ENCODE measurements at regions not wholly inside any gene's neighbourhood (a gene's known extent, or its start where the extent isn't known, plus 50 kb on each side); places are given as distances from the start of the nearest gene placed in this dataset.

GRCh38 chr15:100703032-100703578 lies 100.7 kb downstream of the ASB7 start:
- no peak for DNase-seq

- no peak for DNase-seq
Observed at GRCh38 chr15:100703671-100704070, 101.3 kb downstream of the ASB7 start.

GRCh38 chr15:100704281-100705055 lies 102.1 kb downstream of the ASB7 start:
- DNase-seq, result no peak

GRCh38 chr15:100705065-100705464 lies 102.7 kb downstream of the ASB7 start:
- DNase-seq, result no peak

- no peak for DNase-seq
Observed at GRCh38 chr15:100705841-100706240, 103.5 kb downstream of the ASB7 start.

- DNase-seq, result no peak
Observed at GRCh38 chr15:100707229-100707628, 104.8 kb downstream of the ASB7 start.

GRCh38 chr15:100708916-100709315 lies 106.5 kb downstream of the ASB7 start:
- no peak for DNase-seq

- no peak for DNase-seq
Observed at GRCh38 chr15:100710222-100710621, 107.8 kb downstream of the ASB7 start.

- no peak for DNase-seq
Observed at GRCh38 chr15:100710744-100711515, 108.5 kb downstream of the ASB7 start.

GRCh38 chr15:100711516-100712021 lies 109.2 kb downstream of the ASB7 start:
- no peak for DNase-seq

- no peak for DNase-seq
Observed at GRCh38 chr15:100712226-100712625, 109.8 kb downstream of the ASB7 start.

GRCh38 chr15:100713163-100713867 lies 110.9 kb downstream of the ASB7 start:
- DNase-seq, result no peak

- DNase-seq, result no peak
Observed at GRCh38 chr15:100714034-100714748, 111.8 kb downstream of the ASB7 start.

- peak; percentile 38 for DNase-seq
Observed at GRCh38 chr15:100714749-100715342, 112.5 kb downstream of the ASB7 start.

- DNase-seq, result no peak
Observed at GRCh38 chr15:100715571-100716455, 113.4 kb downstream of the ASB7 start.

- no peak for DNase-seq
Observed at GRCh38 chr15:100716456-100717085, 114.2 kb downstream of the ASB7 start.

GRCh38 chr15:100717596-100717995 lies 115.2 kb downstream of the ASB7 start:
- DNase-seq, result no peak

GRCh38 chr15:100718075-100718980 lies 115.9 kb downstream of the ASB7 start:
- DNase-seq, result no peak

GRCh38 chr15:100720406-100720967 lies 118.1 kb downstream of the ASB7 start:
- no peak for DNase-seq
